GM21381 (cell line): ENCODE measurements at regions not wholly inside any gene's neighbourhood (a gene's known extent, or its start where the extent isn't known, plus 50 kb on each side); places are given as distances from the start of the nearest gene placed in this dataset.
"Not testable (repeated sequence)": the region's sequence is repeated elsewhere in the genome, so short reads cannot be mapped to it uniquely, and the experiment has no call there.

Experiments used
- ATAC-seq: cut with Tn5 transposase; IDR thresholded peaks from one replicate; pipeline ENCODE4 v1.9.1; 2021; ENCODE audit warnings: mild to moderate bottlenecking, moderate library complexity; ENCODE audit not compliant: unreplicated experiment

- ATAC-seq = not testable (repeated sequence)
Observed at GRCh38 chrX:11022588-11022987, 88.5 kb upstream of the HCCS start.

DNA sequence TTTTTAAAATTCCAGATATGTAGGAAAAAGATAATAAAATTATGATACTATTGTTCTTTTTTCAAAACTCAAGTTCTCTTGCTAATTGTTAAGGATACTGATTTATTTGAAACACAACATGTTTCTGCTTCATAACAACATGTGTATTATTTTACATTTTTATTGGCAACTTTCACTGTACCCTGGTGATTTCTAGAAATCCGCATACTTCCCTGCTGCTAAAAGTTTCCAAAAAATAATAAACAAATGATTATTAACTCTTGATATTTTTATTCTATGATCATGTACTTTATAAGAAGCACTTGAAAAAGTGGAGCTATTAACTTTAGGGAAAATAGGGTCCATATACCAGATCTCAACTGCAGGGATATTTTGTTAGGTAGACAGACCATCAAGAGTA lies 71.2 kb upstream of the HCCS start:
- ATAC-seq = no peak

DNA sequence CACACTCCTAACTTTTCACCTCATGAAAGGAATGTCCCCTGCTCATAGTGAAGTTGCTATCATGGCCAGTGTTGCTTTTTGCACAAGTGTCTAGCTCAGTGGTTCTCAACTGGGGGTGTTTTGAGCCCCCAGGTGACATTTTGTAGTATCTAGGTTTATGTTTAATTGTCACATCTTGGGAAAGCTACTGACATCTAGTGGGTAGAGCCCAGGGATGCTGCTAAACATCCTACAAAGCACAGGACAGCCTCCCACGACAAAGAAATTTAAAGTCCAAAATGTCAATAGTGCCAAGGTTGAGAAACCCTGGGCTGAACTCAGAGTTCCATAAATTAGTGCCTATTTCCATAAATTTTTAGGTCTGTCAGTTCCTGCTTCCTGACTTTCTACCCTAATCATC lies 70.7 kb upstream of the HCCS start:
- ATAC-seq = no peak

- ATAC-seq = no peak
Observed at GRCh38 chrX:11040996-11041395, 70.1 kb upstream of the HCCS start.

GRCh38 chrX:11050013-11050412 lies 61.1 kb upstream of the HCCS start:
- no peak for ATAC-seq

DNA sequence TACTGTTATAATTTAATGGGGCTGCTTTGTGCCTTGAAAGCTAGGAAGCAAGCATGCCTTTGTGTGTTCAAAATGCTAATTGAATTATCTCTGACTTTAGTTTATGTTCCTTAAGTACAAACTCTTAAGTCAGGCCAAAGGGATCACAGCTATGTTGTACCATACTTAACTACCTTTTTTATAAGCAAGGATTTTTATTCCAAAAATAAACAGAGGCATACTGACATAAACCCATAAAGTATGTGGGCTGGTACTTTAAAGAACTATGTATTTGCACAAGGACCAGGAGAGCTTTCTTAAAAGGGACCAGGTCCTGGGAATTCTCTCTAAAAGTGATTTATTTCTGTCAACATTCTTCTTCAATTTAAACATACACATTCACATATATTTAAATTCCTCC lies 57.8 kb upstream of the HCCS start:
- no peak for ATAC-seq

DNA sequence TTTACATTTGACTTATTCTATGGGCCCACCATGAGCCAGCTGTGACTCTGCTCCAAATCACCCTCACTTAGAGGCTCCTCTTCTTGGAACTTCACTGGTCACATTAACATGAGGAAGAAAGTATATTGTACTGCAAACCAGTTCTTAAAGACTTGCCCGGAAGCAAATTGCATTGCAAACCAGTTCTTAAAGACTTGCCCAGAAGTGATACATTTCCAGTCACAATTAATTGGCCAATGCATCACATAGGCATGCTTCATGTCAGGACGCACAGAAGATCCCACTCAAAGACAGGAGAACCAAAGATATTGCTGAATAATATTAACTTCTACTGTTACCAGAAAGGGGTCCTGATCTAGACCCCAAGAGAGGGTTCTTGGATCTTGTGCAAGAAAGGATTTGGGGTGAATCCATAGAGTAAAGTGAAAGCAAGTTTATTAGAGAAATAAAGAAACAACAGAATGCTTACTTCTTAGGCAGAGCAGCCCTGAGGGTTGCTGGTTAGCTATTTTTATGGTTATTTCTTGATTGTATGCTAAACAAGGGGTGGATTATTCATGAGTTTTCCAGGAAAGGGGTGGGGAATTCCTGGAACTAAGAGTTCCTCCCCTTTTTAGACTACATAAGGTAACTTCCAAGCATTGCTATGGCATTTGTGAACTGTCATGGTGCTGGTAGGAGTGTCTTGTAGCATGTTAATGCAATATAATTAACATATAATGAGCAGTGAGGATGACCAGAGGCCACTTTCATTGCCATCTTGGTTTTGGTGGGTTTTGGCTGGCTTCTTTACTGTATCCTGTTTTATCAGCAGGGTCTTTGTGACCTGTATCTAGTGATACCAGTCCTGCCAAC lies 54.6 kb upstream of the HCCS start:
- no peak for ATAC-seq

- no peak for ATAC-seq
Observed at GRCh38 chrX:11059933-11060332, 51.2 kb upstream of the HCCS start.
